ENCODE measurements at regions not wholly inside any gene's neighbourhood (a gene's known extent, or its start where the extent isn't known, plus 50 kb on each side); places are given as distances from the start of the nearest gene placed in this dataset.

DNA sequence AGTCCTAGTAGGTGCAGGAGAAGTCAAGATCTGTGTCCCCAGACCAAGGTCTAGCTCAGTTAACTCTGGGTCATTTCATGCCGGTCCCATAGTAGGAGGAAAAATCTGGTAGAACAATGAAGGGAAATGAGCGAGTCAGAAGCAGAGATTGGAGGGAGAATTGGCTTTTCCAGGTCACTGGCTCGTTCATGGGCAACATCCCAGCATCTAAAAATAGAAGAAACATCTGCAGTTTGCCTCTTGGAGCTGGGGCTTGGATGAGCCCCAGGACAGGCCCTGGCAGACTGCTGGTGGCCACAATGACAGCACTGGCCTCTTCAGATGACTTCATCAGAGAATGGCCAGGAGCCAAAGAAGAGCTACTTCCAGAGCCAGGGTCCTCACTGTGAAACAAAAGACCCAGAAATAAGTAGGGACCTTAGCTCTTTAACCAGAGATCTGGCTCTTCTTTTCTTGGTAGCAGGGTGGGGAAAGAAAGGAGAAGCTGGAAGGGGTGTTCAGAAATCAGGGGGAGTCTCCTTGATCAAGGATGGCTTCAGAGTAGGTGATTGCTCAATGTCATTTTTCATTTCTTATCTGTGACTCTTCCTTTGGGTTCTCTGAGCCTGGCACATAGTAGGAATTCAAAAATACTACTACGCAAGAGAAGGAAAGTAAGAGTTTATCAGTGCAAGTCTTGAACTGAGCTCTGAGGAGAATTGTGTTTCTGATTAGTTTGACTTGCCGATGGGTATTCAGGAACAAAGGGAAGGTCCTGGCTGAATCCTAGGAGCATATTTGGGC lies 102.6 kb downstream of the TMPRSS5 start:
- no peak for TF ChIP-seq CTCF (IDR thresholded peaks at IDR 0.05; ENCODE audit: low read depth, low read length, missing control alignments)
- H3K4me3 ChIP-seq (replicated peaks; ENCODE audit: low read depth, low read length): no peak overlapping the region
- no peak for DNase-seq (ENCODE audit: extremely low read depth, low read depth)

DNA sequence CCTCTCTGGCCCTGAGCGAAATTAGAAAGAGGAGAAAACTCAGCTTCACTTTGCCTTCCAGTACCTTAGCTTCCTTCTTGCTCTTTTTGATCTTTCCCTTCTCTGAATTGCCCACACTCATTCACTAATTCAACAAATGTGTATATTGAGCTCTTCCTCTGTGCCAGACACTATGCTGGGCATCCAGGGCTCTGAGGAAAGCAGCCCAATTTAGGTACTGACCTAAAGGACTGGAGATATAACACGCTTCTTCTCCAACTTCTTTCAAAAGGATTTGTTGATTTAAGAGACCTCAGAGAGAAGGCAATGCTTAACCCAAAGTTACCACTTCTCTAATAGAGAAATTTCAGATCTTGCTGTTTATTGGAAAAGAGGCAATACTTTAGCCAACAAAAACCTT lies 103.6 kb downstream of the TMPRSS5 start:
- H3K4me3 ChIP-seq (replicated peaks; ENCODE audit: low read depth, low read length): no peak overlapping the region
- no peak for DNase-seq (ENCODE audit: extremely low read depth, low read depth)
- no peak for TF ChIP-seq CTCF (IDR thresholded peaks at IDR 0.05; ENCODE audit: low read depth, low read length, missing control alignments)

- no peak for TF ChIP-seq CTCF (IDR thresholded peaks at IDR 0.05; ENCODE audit: low read depth, low read length, missing control alignments)
Observed at GRCh38 chr11:113596658-113597057, 109.5 kb downstream of the TMPRSS5 start.

DNA sequence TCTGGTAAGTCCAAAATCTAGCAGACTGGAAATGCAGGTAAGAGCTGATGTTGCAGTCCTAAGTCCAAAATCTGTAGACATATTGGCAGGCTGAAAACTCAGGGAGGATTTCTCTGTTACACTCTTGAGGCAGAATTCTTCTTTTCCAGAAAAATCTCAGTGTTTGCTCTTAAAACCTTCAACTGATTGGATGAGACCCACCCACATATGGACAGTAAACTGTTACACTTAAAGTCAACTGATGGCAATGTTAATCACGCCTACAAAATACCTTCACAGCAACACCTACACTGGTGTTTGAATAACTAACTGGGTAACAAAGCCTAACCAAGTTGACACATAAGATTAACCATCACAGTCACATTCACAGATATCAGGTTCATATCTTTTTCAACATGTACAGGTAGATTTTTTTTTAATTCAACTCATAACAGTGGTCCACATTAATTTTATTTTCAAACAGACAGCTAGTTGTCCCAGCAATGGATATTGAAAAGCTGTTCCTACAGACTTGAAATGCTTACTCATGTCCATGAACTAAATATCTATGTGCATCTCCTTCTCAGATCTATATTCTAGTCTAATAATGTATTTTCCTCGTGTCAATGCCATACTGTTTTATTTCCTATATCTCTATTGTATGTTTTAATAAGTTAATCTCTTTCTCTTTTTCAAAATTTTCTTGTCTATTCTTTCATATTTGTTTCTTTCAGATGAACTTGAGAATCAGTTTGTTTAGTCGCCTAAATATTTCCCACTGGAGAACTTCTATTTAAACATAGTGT lies 110.1 kb downstream of the TMPRSS5 start:
- no peak for TF ChIP-seq CTCF (IDR thresholded peaks at IDR 0.05; ENCODE audit: low read depth, low read length, missing control alignments)
- no peak overlapping the region for H3K4me3 ChIP-seq (replicated peaks; ENCODE audit: low read depth, low read length)
- no peak for DNase-seq (ENCODE audit: extremely low read depth, low read depth)

More at GRCh38 chr11:113596658-113597057, 109.5 kb downstream of the TMPRSS5 start:
- DNase-seq (ENCODE audit: extremely low read depth, low read depth): no peak
- H3K4me3 ChIP-seq (replicated peaks; ENCODE audit: low read depth, low read length): no peak overlapping the region

DNA sequence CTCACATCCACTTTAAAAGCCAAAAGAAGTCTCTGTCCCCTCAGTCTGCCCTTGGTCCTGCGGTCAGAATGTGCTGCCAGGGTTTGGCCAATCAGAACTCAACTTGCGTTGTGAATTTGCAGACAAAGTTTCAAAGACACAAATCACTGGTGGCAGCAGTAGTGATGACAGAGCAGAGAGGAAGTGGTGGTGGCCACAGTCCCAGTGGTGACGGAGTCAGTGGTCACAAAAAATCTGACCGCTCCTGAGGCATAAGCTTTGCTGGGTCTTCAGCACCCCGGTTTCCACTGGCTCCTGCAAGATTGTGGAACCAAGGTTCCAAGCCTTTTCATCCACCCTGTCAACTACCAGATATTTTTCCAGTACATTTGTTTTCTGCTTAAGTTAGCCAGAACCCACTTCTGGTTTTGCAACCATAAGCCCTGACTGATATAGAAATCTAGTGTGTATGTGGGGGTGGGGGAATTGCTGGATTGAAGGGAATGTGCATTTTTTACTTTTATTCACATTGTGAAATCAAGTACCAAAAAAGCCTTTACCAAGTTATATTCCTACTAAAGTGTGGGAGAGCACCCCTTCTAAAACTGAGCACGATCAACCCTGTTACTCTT lies 112.3 kb downstream of the TMPRSS5 start:
- H3K4me3 ChIP-seq (replicated peaks; ENCODE audit: low read depth, low read length): no peak overlapping the region
- DNase-seq (ENCODE audit: extremely low read depth, low read depth): no peak
- TF ChIP-seq CTCF (IDR thresholded peaks at IDR 0.05; ENCODE audit: low read depth, low read length, missing control alignments): no peak

GRCh38 chr11:113591117-113591516 lies 115.0 kb downstream of the TMPRSS5 start:
- H3K4me3 ChIP-seq (replicated peaks; ENCODE audit: low read depth, low read length): no peak overlapping the region
- no peak for TF ChIP-seq CTCF (IDR thresholded peaks at IDR 0.05; ENCODE audit: low read depth, low read length, missing control alignments)
- DNase-seq (ENCODE audit: extremely low read depth, low read depth): no peak
